ENCODE measurements at regions not wholly inside any gene's neighbourhood (a gene's known extent, or its start where the extent isn't known, plus 50 kb on each side); places are given as distances from the start of the nearest gene placed in this dataset.

DNA sequence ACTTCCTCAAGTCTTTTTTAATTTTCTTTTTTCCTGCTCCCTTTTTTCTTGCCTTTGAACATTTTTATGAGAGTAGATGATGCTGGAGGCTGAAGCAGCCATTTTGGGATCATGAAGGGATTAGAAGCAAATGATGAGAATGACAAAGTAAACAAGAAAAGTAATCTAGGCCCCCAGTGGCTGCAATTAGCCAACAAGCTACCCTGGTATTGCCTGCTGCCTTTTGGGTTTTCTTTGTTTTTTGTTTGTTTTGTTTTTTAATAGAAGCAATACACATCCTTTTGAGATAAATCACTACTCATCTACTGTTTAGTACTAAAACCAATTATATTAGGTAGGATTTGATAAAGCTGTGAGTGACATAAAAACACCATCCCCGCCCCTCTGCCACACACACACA, 280.7 kb upstream of the ADGRL2 start:
- TF ChIP-seq, protein P1, sequence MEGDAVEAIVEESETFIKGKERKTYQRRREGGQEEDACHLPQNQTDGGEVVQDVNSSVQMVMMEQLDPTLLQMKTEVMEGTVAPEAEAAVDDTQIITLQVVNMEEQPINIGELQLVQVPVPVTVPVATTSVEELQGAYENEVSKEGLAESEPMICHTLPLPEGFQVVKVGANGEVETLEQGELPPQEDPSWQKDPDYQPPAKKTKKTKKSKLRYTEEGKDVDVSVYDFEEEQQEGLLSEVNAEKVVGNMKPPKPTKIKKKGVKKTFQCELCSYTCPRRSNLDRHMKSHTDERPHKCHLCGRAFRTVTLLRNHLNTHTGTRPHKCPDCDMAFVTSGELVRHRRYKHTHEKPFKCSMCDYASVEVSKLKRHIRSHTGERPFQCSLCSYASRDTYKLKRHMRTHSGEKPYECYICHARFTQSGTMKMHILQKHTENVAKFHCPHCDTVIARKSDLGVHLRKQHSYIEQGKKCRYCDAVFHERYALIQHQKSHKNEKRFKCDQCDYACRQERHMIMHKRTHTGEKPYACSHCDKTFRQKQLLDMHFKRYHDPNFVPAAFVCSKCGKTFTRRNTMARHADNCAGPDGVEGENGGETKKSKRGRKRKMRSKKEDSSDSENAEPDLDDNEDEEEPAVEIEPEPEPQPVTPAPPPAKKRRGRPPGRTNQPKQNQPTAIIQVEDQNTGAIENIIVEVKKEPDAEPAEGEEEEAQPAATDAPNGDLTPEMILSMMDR (IDR thresholded peaks at IDR 0.05), result no peak
- TF ChIP-seq POLR2A (IDR thresholded peaks at IDR 0.05), result no peak
